Keratinocyte (primary cell): ENCODE measurements at regions not wholly inside any gene's neighbourhood (a gene's known extent, or its start where the extent isn't known, plus 50 kb on each side); places are given as distances from the start of the nearest gene placed in this dataset.

Source experiments
- DNase-seq: peaks from one replicate; pipeline ENCODE4 v3.0.0-alpha.2; 2011; ENCODE audit warnings: low read depth, missing footprints, low spot score
- FAIRE-seq: peaks from 2 replicates; lab custom pipeline; 2011; peaks lifted over from hg19 to GRCh38; lab: Jason Lieb, UNC
- H2AFZ ChIP-seq: 2 replicates; pipeline ENCODE4 v1.6.0; 2012; ENCODE audit warnings: low read length, control low read depth, inconsistent platforms; ENCODE audit not compliant: control insufficient read depth
- H3K27ac ChIP-seq: 2 replicates; pipeline ENCODE4 v1.5.1; 2011; ENCODE audit warnings: low read length; ENCODE audit not compliant: control insufficient read depth, insufficient read depth
- H3K27me3 ChIP-seq: 3 replicates; pipeline ENCODE4 v1.6.0; 2011; ENCODE audit warnings: low read length; ENCODE audit not compliant: control insufficient read depth, insufficient read depth; ENCODE audit errors: extremely low read depth
- H3K36me3 ChIP-seq, 2 experiments: 2 replicates in 1 of 2; 3 replicates in 1 of 2; pipeline ENCODE4 v1.5.1; 2011; ENCODE audit warnings: low read length in 2 of 2, mild to moderate bottlenecking in 1 of 2; ENCODE audit not compliant: control insufficient read depth in 2 of 2, insufficient read depth in 2 of 2; ENCODE audit errors: extremely low read depth in 1 of 2
- H3K4me1 ChIP-seq: 3 replicates; pipeline ENCODE4 v1.5.1; 2011; ENCODE audit warnings: low read length; ENCODE audit not compliant: control insufficient read depth, insufficient read depth; ENCODE audit errors: extremely low read depth
- H3K4me2 ChIP-seq: 3 replicates; pipeline ENCODE4 v1.6.0; 2011; ENCODE audit warnings: low read depth, low read length; ENCODE audit not compliant: control insufficient read depth, insufficient read depth; ENCODE audit errors: extremely low read depth
- H3K4me3 ChIP-seq, 3 experiments: fragments of 200-600 bp in 1 of 3; sonication (generic) in 1 of 3; 2 replicates in 2 of 3; 3 replicates in 1 of 3; pipeline ENCODE4 v1.5.1; 2011 to 2016; ENCODE audit warnings: low read length in 3 of 3, mild to moderate bottlenecking in 3 of 3, control low read depth in 2 of 3, inconsistent platforms in 1 of 3, low read depth in 1 of 3, mixed read lengths in 1 of 3, mixed run types in 1 of 3, moderate library complexity in 1 of 3; ENCODE audit not compliant: control insufficient read depth in 2 of 3, insufficient read depth in 2 of 3; ENCODE audit errors: extremely low read depth in 1 of 3
- H3K79me2 ChIP-seq: 2 replicates; pipeline ENCODE4 v1.6.0; 2012; ENCODE audit warnings: low read length; ENCODE audit not compliant: control insufficient read depth, insufficient read depth
- H3K9ac ChIP-seq: 3 replicates; pipeline ENCODE4 v1.6.0; 2011; ENCODE audit warnings: low read length; ENCODE audit not compliant: control insufficient read depth, insufficient read depth; ENCODE audit errors: extremely low read depth
- H3K9me1 ChIP-seq: 3 replicates; pipeline ENCODE4 v1.6.0; 2011; ENCODE audit warnings: low read length; ENCODE audit not compliant: control insufficient read depth, insufficient read depth; ENCODE audit errors: extremely low read depth
- H3K9me3 ChIP-seq: 2 replicates; pipeline ENCODE4 v1.5.1; 2012; ENCODE audit warnings: low read depth, low read length; ENCODE audit not compliant: control insufficient read depth
- H4K20me1 ChIP-seq: 3 replicates; pipeline ENCODE4 v1.6.0; 2011; ENCODE audit warnings: low read length; ENCODE audit not compliant: control insufficient read depth, insufficient read depth; ENCODE audit errors: extremely low read depth
- EZH2 ChIP-seq: IDR thresholded peaks from one replicate; pipeline ENCODE4 v1.6.1; 2012; ENCODE audit warnings: inconsistent platforms, mild to moderate bottlenecking, low read length, moderate library complexity
- dilution Hi-C: fragments of 300-500 bp; cut with MboI; formaldehyde crosslinking; loops from one replicate; pipeline ENCODE4 v1.7.0; 2020; ENCODE audit warnings: low sequenced_read_pairs; ENCODE audit not compliant: extremely low pct_ligation_motif_present
- TF ChIP-seq, protein P1 (sequence below), 3 experiments: IDR thresholded peaks in 1 of 3; conservative IDR thresholded peaks in 1 of 3; optimal IDR thresholded peaks in 1 of 3; 2 replicates in 2 of 3; 3 replicates in 1 of 3; pipeline versions ENCODE3 to v1.5.1; 2011; ENCODE audit warnings: low read length in 3 of 3, mild to moderate bottlenecking in 3 of 3, moderate library complexity in 2 of 3, control low read depth in 1 of 3, inconsistent platforms in 1 of 3; ENCODE audit not compliant: insufficient read depth in 2 of 3; ENCODE audit errors: extremely low read depth in 1 of 3

DNA sequence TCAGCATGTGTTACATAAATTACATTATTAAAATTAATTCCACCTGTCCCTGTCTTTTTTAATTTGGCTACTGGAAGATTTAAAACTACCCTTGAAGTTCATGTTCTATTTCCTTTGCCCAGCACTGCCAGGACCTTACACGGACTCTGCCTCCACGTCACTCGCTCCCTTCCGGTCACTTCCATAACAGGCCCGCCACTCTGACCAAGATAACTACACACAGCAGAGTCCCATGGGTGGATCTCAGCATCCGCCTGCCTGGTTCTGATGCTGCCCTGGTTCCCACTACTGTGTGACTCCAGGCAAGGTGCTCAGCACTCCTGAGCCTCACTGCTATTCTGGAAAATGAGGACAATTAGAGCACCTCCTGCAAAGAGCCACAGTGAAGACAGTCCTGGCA is 153.3 kb upstream of the ERG start:
- Histone ChIP-seq H3K9ac (no peak overlapping the region), H3K36me3 (no peaks in the 10 kb centered on the region), H3K4me3 (no peak overlapping the region), H4K20me1 (no peaks in the 10 kb centered on the region), H3K27me3 (peaks cover 6% of the 10 kb centered on the region), H3K9me1 (no peaks in the 10 kb centered on the region), H3K27ac (no peak overlapping the region), H3K79me2 (no peaks in the 10 kb centered on the region), H2AFZ (no peak overlapping the region), H3K9me3 (no peaks in the 10 kb centered on the region), H3K4me1 (peaks cover 9% of the 10 kb centered on the region), H3K4me2 (no peak overlapping the region)
- no peak for FAIRE-seq
- TF ChIP-seq, protein P1, sequence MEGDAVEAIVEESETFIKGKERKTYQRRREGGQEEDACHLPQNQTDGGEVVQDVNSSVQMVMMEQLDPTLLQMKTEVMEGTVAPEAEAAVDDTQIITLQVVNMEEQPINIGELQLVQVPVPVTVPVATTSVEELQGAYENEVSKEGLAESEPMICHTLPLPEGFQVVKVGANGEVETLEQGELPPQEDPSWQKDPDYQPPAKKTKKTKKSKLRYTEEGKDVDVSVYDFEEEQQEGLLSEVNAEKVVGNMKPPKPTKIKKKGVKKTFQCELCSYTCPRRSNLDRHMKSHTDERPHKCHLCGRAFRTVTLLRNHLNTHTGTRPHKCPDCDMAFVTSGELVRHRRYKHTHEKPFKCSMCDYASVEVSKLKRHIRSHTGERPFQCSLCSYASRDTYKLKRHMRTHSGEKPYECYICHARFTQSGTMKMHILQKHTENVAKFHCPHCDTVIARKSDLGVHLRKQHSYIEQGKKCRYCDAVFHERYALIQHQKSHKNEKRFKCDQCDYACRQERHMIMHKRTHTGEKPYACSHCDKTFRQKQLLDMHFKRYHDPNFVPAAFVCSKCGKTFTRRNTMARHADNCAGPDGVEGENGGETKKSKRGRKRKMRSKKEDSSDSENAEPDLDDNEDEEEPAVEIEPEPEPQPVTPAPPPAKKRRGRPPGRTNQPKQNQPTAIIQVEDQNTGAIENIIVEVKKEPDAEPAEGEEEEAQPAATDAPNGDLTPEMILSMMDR (optimal IDR thresholded peaks at IDR 0.05 in 1 of 3, IDR thresholded peaks at IDR 0.05 in 1 of 3, conservative IDR thresholded peaks at IDR 0.05 in 1 of 3; ENCODE audit: extremely low read depth in 1 of 3, insufficient read depth in 2 of 3, low read length in 3 of 3): no peak
- no peak for TF ChIP-seq EZH2
- dilution Hi-C loops: no loop called here
- DNase-seq: no peak

DNA sequence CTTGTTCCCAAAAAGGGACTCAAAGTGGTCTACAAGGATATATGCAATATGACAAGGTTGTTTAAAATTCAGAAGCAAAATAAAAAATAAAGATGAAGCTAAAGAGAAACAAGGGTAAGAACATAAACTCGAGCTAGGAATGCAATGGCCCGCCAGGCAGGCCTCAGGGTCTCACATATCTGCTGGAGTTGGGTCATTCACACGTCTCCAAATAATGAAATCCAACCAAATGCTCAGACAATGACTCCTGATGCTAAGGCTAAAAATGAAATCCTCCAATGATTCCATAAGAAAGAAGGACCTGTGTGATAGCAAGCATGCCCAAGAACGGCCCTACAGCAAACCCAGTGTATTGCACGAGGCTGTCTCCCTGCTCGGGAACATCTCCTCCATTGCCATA is 153.3 kb upstream of the ETS2 start:
- Histone ChIP-seq H4K20me1 (no peaks in the 10 kb centered on the region), H3K27ac (no peak overlapping the region), H3K9me1 (no peaks in the 10 kb centered on the region), H3K27me3 (peaks cover 7% of the 10 kb centered on the region), H3K9ac (no peak overlapping the region), H3K4me3 (no peak overlapping the region), H3K4me2 (no peak overlapping the region), H3K36me3 (no peaks in the 10 kb centered on the region), H3K9me3 (no peaks in the 10 kb centered on the region), H2AFZ (no peak overlapping the region), H3K79me2 (no peaks in the 10 kb centered on the region), H3K4me1 (peaks cover 1% of the 10 kb centered on the region)
- no peak for TF ChIP-seq EZH2
- TF ChIP-seq, protein P1 (optimal IDR thresholded peaks at IDR 0.05 in 1 of 3, IDR thresholded peaks at IDR 0.05 in 1 of 3, conservative IDR thresholded peaks at IDR 0.05 in 1 of 3; ENCODE audit: extremely low read depth in 1 of 3, insufficient read depth in 2 of 3, low read length in 3 of 3): no peak
- FAIRE-seq (no peak), DNase-seq (no peak)
- dilution Hi-C loops: no loop called here
